Naive B cell (primary cell): ENCODE measurements at regions not wholly inside any gene's neighbourhood (a gene's known extent, or its start where the extent isn't known, plus 50 kb on each side); places are given as distances from the start of the nearest gene placed in this dataset.
"Not testable (repeated sequence)": the region's sequence is repeated elsewhere in the genome, so short reads cannot be mapped to it uniquely, and the experiment has no call there.

Source experiments
- ATAC-seq, 2 donors: fragments of 150-1000 bp; cut with Tn5 transposase; 2 replicates each; pipeline ENCODE4 v1.10.0; 2021; ENCODE audit warnings: low read depth in 2 of 2, mild to moderate bottlenecking in 2 of 2, moderate library complexity in 2 of 2
- DNase-seq: peaks from one replicate; pipeline ENCODE4 v3.0.0; 2022
- H3K27ac Mint-ChIP-seq, 6 donors: one replicate each; pipeline ENCODE4 v1.8.0; 2020 to 2022; ENCODE audit warnings: mild to moderate bottlenecking in 6 of 6, mixed read lengths in 6 of 6, moderate library complexity in 5 of 6, inconsistent platforms in 2 of 6
- H3K27me3 Mint-ChIP-seq, 3 donors: one replicate each; pipeline ENCODE4 v1.8.0; 2021 to 2022; ENCODE audit warnings: mixed read lengths in 3 of 3, mild to moderate bottlenecking in 1 of 3
- H3K36me3 Mint-ChIP-seq, 2 donors: one replicate each; pipeline ENCODE4 v1.8.0; 2020 to 2022; ENCODE audit warnings: mixed read lengths in 2 of 2, inconsistent platforms in 1 of 2, mild to moderate bottlenecking in 1 of 2
- H3K4me1 Mint-ChIP-seq, 3 donors: one replicate each; pipeline ENCODE4 v1.8.0; 2020 to 2022; ENCODE audit warnings: mixed read lengths in 3 of 3, inconsistent platforms in 1 of 3, mild to moderate bottlenecking in 1 of 3, moderate library complexity in 1 of 3
- H3K4me3 Mint-ChIP-seq, 8 donors: one replicate each; pipeline ENCODE4 v1.8.0; 2020 to 2022; ENCODE audit warnings: mild to moderate bottlenecking in 8 of 8, mixed read lengths in 8 of 8, moderate library complexity in 8 of 8, inconsistent platforms in 2 of 8
- H3K9me3 Mint-ChIP-seq, 7 donors: one replicate each; pipeline ENCODE4 v1.8.0; 2020 to 2022; ENCODE audit warnings: mixed read lengths in 7 of 7, mild to moderate bottlenecking in 5 of 7, inconsistent platforms in 2 of 7, moderate library complexity in 1 of 7

- H3K27ac Mint-ChIP-seq, result no peak overlapping the region
- no peaks in the 10 kb centered on the region for H3K9me3 Mint-ChIP-seq
- DNase-seq, result no peak
- H3K36me3 Mint-ChIP-seq, result no peaks in the 10 kb centered on the region
- H3K4me1 Mint-ChIP-seq, result peaks cover 0 to 4% (median 0%) of the 10 kb centered on the region in 3 donors
- peaks cover 8 to 14% (median 10%) of the 10 kb centered on the region in 3 donors for H3K27me3 Mint-ChIP-seq
- ATAC-seq, result no peak
- no peak overlapping the region for H3K4me3 Mint-ChIP-seq
These were observed 81.2 kb upstream of the GOT2 start for GRCh38 chr16:58815181-58815888.

DNA sequence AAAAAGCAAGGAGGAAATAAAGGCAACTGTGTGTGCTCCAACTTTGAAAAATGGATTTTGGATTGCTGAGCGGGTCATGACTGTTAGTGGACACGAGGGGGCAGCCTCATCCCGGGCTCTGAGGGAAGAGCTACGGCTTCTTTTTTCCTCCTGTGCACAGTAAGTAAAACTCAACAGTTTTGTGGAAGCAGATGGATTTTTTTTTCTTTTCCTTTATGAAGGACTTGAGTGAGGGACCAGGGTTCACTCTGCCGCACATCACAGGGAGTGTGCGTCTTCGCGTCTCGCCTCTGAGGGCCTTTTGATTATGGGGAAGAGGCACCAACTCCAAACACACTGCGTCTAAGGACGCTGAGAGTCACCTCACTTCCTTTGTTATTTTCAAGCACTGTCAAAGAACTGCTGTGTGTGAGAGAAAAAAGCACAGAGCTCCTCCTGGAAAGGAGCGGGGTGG, 80.3 kb upstream of the GOT2 start:
- H3K4me3 Mint-ChIP-seq, result peak overlapping the region in 5 of 8 donors; percentile 17 to 53 (median 38)
- H3K36me3 Mint-ChIP-seq, result no peaks in the 10 kb centered on the region
- peak overlapping the region in 1 of 6 donors; percentile 53 for H3K27ac Mint-ChIP-seq
- H3K4me1 Mint-ChIP-seq, result peaks cover 0 to 4% (median 0%) of the 10 kb centered on the region in 3 donors
- ATAC-seq (no peak), DNase-seq (peak; percentile 7)
- H3K27me3 Mint-ChIP-seq, result peaks cover 12 to 16% (median 15%) of the 10 kb centered on the region in 3 donors
- no peaks in the 10 kb centered on the region for H3K9me3 Mint-ChIP-seq

- Mint-ChIP-seq H3K4me1 (no peaks in the 10 kb centered on the region), H3K27ac (no peak overlapping the region), H3K4me3 (no peak overlapping the region)
These were observed 75.1 kb upstream of the GOT2 start for GRCh38 chr16:58809213-58809612.

GRCh38 chr16:58807276-58807675, 73.2 kb upstream of the GOT2 start:
- Mint-ChIP-seq H3K4me3 (no peak overlapping the region), H3K27ac (no peak overlapping the region), H3K36me3 (peaks cover 2 to 8% of the 10 kb centered on the region in 2 donors), H3K4me1 (no peaks in the 10 kb centered on the region), H3K27me3 (peaks cover 10 to 22% (median 20%) of the 10 kb centered on the region in 3 donors), H3K9me3 (peaks cover 12 to 32% (median 17%) of the 10 kb centered on the region in 7 donors)
- DNase-seq (no peak), ATAC-seq (no peak)

More at GRCh38 chr16:58809213-58809612, 75.1 kb upstream of the GOT2 start:
- no peak for ATAC-seq
- peaks cover 3 to 16% (median 8%) of the 10 kb centered on the region in 7 donors for H3K9me3 Mint-ChIP-seq
- H3K36me3 Mint-ChIP-seq, result no peaks in the 10 kb centered on the region
- no peak for DNase-seq
- peaks cover 10 to 22% (median 11%) of the 10 kb centered on the region in 3 donors for H3K27me3 Mint-ChIP-seq

GRCh38 chr16:58801838-58802237, 67.7 kb upstream of the GOT2 start:
- no peak overlapping the region for H3K4me3 Mint-ChIP-seq
- DNase-seq, result no peak
- peaks cover 12 to 48% (median 23%) of the 10 kb centered on the region in 7 donors for H3K9me3 Mint-ChIP-seq
- peaks cover 0 to 12% (median 11%) of the 10 kb centered on the region in 3 donors for H3K27me3 Mint-ChIP-seq
- no peak for ATAC-seq
- H3K4me1 Mint-ChIP-seq, result no peaks in the 10 kb centered on the region
- H3K36me3 Mint-ChIP-seq, result peaks cover 7 to 13% of the 10 kb centered on the region in 2 donors
- H3K27ac Mint-ChIP-seq, result no peak overlapping the region

DNA sequence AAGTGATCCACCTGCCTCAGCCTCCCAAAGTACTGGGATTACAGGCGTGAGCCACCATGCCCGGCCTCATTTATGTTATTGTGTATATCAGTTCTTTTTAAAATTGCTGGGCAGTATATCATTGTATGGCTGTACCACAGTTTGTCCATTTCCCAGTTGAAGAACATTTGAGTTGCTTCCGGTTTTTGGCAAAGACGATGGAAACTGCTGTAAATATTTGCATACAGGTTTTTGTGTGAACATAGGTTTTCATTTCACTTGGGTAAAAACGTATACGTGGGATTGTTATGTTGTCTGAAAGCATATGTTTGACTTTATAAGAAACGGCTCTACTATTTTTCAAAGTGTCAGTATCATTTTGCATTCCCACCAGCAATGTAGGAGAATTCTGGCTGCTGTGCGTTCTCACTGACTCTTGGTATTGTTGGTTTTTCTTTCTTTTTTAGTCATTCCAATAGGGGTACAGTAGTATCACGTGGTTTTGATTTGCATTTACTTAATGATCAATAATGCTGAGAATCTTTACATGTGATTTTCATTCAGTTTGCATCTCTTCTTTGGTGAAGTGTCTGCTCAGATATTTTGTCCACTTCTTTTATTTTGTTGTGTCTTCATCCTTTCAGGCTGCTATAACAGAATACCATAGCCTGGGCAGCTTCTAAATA, 63.2 kb upstream of the GOT2 start:
- DNase-seq, result no peak
- H3K4me1 Mint-ChIP-seq, result no peaks in the 10 kb centered on the region
- peaks cover 0 to 7% (median 4%) of the 10 kb centered on the region in 3 donors for H3K27me3 Mint-ChIP-seq
- H3K4me3 Mint-ChIP-seq, result no peak overlapping the region
- no peak overlapping the region for H3K27ac Mint-ChIP-seq
- H3K36me3 Mint-ChIP-seq, result peaks cover 5 to 6% of the 10 kb centered on the region in 2 donors
- peaks cover 0 to 21% (median 9%) of the 10 kb centered on the region in 7 donors for H3K9me3 Mint-ChIP-seq
- ATAC-seq, result no peak

DNA sequence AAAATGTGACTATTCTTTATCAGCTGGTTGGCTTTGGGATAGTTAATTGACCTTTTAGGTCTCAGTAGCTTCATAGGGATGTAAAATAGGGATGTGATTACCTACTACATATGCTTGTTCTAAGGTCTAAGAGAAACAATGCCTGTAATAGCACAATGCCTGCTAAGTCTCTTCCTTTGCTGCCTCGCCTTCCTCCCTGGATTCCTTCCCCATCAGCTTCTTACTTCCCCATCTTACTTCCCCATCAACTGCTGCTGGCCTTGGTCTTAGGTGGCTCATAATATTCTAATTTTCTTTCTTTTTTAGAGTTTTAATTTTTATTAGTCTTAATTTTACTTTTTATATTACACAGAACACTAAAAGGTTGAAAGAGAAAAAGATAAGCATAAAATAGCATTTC, 59.2 kb upstream of the GOT2 start:
- Mint-ChIP-seq H3K9me3 (no peaks in the 10 kb centered on the region), H3K4me3 (no peak overlapping the region), H3K36me3 (no peaks in the 10 kb centered on the region), H3K27ac (no peak overlapping the region), H3K4me1 (no peaks in the 10 kb centered on the region), H3K27me3 (peaks cover 0 to 9% (median 0%) of the 10 kb centered on the region in 3 donors)
- ATAC-seq (no peak), DNase-seq (no peak)

GRCh38 chr16:58792188-58792587, 58.1 kb upstream of the GOT2 start:
- no peak for DNase-seq
- Mint-ChIP-seq H3K27ac (no peak overlapping the region), H3K4me1 (no peaks in the 10 kb centered on the region), H3K27me3 (peaks cover 0 to 15% (median 0%) of the 10 kb centered on the region in 3 donors), H3K4me3 (no peak overlapping the region), H3K36me3 (no peaks in the 10 kb centered on the region), H3K9me3 (no peaks in the 10 kb centered on the region)
- no peak for ATAC-seq

DNA sequence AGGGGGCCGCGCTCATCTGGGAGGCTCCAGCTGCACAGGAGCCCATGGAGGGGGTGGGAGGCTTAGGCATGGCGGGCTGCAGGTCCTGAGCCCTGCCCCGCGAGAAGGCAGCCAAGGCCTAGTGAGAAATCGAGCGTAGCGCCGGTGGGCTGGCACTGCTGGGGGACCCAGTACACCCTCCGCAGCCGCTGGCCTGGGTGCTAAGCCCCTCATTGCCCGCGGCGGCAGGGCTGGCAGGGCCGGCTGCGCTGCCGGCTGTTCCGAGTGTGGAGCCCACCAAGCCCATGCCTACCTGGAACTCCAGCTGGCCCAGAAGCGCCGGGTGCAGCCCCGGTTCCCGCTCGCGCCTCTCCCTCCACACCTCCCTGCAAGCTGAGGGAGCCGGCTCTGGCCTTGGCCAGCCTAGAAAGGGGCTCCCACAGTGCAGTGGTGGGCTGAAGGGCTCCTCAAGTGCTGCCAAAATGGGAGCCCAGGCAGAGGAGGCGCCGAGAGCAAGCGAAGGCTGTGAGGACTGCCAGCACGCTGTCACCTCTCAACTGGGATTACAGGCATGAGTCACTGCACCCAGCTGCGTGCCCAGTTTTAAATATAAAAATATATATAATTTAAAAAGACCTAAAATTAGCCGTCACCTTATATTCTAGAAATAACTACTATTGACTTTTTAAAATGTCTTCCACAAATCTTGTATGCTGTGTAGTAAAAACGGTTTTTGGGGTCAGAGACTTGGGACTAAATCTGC, 56.9 kb upstream of the GOT2 start:
- ATAC-seq, H3K27ac Mint-ChIP-seq, H3K4me1 Mint-ChIP-seq, H3K4me3 Mint-ChIP-seq, DNase-seq, H3K9me3 Mint-ChIP-seq, H3K36me3 Mint-ChIP-seq: not testable (repeated sequence)
- H3K27me3 Mint-ChIP-seq, result peaks cover 8 to 17% (median 9%) of the 10 kb centered on the region in 3 donors

- H3K4me1 Mint-ChIP-seq, result peaks cover 0 to 2% (median 0%) of the 10 kb centered on the region in 3 donors
- no peaks in the 10 kb centered on the region for H3K36me3 Mint-ChIP-seq
- peaks cover 11 to 16% (median 14%) of the 10 kb centered on the region in 3 donors for H3K27me3 Mint-ChIP-seq
- peaks cover 0 to 11% (median 4%) of the 10 kb centered on the region in 7 donors for H3K9me3 Mint-ChIP-seq
- no peak overlapping the region for H3K27ac Mint-ChIP-seq
- H3K4me3 Mint-ChIP-seq, result no peak overlapping the region
- ATAC-seq (no peak), DNase-seq (no peak)
These were observed 55.2 kb upstream of the GOT2 start for GRCh38 chr16:58789351-58789750.
